ENCODE measurements at regions not wholly inside any gene's neighbourhood (a gene's known extent, or its start where the extent isn't known, plus 50 kb on each side); places are given as distances from the start of the nearest gene placed in this dataset.

GRCh38 chr2:236988216-236988615, 97.5 kb upstream of the COPS8 start:
- no peaks in the 10 kb centered on the region for H3K36me3 ChIP-seq (ENCODE audit: control insufficient read depth, insufficient read depth, low read length)
- no peak for DNase-seq (ENCODE audit: low read depth)
- H3K4me3 ChIP-seq (ENCODE audit: low read depth, low read length): no peak overlapping the region
- TF ChIP-seq CTCF (IDR thresholded peaks at IDR 0.05; ENCODE audit: insufficient read depth, low read length, poor library complexity, severe bottlenecking): no peak
- peaks cover 5% of the 10 kb centered on the region for H3K27me3 ChIP-seq (ENCODE audit: control insufficient read depth, insufficient read depth, low read length)

- Histone ChIP-seq H3K36me3 (ENCODE audit: control insufficient read depth, insufficient read depth, low read length) (no peaks in the 10 kb centered on the region), H3K4me3 (ENCODE audit: low read depth, low read length) (no peak overlapping the region), H3K27me3 (ENCODE audit: control insufficient read depth, insufficient read depth, low read length) (peaks cover 9% of the 10 kb centered on the region)
- no peak for TF ChIP-seq CTCF (IDR thresholded peaks at IDR 0.05; ENCODE audit: insufficient read depth, low read length, poor library complexity, severe bottlenecking)
- DNase-seq (ENCODE audit: low read depth): no peak
These were observed 96.7 kb upstream of the COPS8 start for GRCh38 chr2:236988690-236989624.

GRCh38 chr2:236990552-236990951, 95.1 kb upstream of the COPS8 start:
- no peak for DNase-seq (ENCODE audit: low read depth)
- H3K4me3 ChIP-seq (ENCODE audit: low read depth, low read length): no peak overlapping the region
- H3K27me3 ChIP-seq (ENCODE audit: control insufficient read depth, insufficient read depth, low read length): peaks cover 12% of the 10 kb centered on the region
- no peaks in the 10 kb centered on the region for H3K36me3 ChIP-seq (ENCODE audit: control insufficient read depth, insufficient read depth, low read length)
- no peak for TF ChIP-seq CTCF (IDR thresholded peaks at IDR 0.05; ENCODE audit: insufficient read depth, low read length, poor library complexity, severe bottlenecking)

GRCh38 chr2:236991874-236992273, 93.8 kb upstream of the COPS8 start:
- peaks cover 12% of the 10 kb centered on the region for H3K27me3 ChIP-seq (ENCODE audit: control insufficient read depth, insufficient read depth, low read length)
- no peaks in the 10 kb centered on the region for H3K36me3 ChIP-seq (ENCODE audit: control insufficient read depth, insufficient read depth, low read length)
- TF ChIP-seq CTCF (IDR thresholded peaks at IDR 0.05; ENCODE audit: insufficient read depth, low read length, poor library complexity, severe bottlenecking): no peak
- DNase-seq (ENCODE audit: low read depth): no peak
- H3K4me3 ChIP-seq (ENCODE audit: low read depth, low read length): no peak overlapping the region

GRCh38 chr2:236993286-236993685, 92.4 kb upstream of the COPS8 start:
- Histone ChIP-seq H3K4me3 (ENCODE audit: low read depth, low read length) (no peak overlapping the region), H3K27me3 (ENCODE audit: control insufficient read depth, insufficient read depth, low read length) (peaks cover 12% of the 10 kb centered on the region), H3K36me3 (ENCODE audit: control insufficient read depth, insufficient read depth, low read length) (no peaks in the 10 kb centered on the region)
- DNase-seq (ENCODE audit: low read depth): no peak
- TF ChIP-seq CTCF (IDR thresholded peaks at IDR 0.05; ENCODE audit: insufficient read depth, low read length, poor library complexity, severe bottlenecking): no peak

- Histone ChIP-seq H3K4me3 (ENCODE audit: low read depth, low read length) (no peak overlapping the region), H3K36me3 (ENCODE audit: control insufficient read depth, insufficient read depth, low read length) (no peaks in the 10 kb centered on the region), H3K27me3 (ENCODE audit: control insufficient read depth, insufficient read depth, low read length) (peaks cover 7% of the 10 kb centered on the region)
- no peak for DNase-seq (ENCODE audit: low read depth)
- TF ChIP-seq CTCF (IDR thresholded peaks at IDR 0.05; ENCODE audit: insufficient read depth, low read length, poor library complexity, severe bottlenecking): no peak
These were observed 91.3 kb upstream of the COPS8 start for GRCh38 chr2:236994361-236994760.
